Liver (tissue), 8 donors: ENCODE measurements at regions not wholly inside any gene's neighbourhood (a gene's known extent, or its start where the extent isn't known, plus 50 kb on each side); places are given as distances from the start of the nearest gene placed in this dataset.

ENCODE experiments used
- DNase-seq: peaks from one replicate; pipeline ENCODE4 v3.0.0-alpha.2; 2017; ENCODE audit warnings: low spot score
- H3K27ac ChIP-seq, 2 donors: one replicate each; pipeline ENCODE4 v1.7.0; 2013; ENCODE audit warnings: inconsistent platforms in 2 of 2, low read length in 2 of 2, control low read depth in 1 of 2, low read depth in 1 of 2, mild to moderate bottlenecking in 1 of 2
- H3K27me3 ChIP-seq, 4 donors: one replicate each; pipeline versions ENCODE4 v1.6.1 to v1.7.0; 2013; ENCODE audit warnings: low read length in 3 of 4, inconsistent platforms in 1 of 4, mild to moderate bottlenecking in 1 of 4, moderate library complexity in 1 of 4; ENCODE audit not compliant: control insufficient read depth in 4 of 4, insufficient read depth in 4 of 4
- H3K36me3 ChIP-seq, 4 donors: one replicate each; pipeline versions ENCODE4 v1.6.1 to v1.7.0; 2013; ENCODE audit warnings: low read length in 3 of 4, mild to moderate bottlenecking in 3 of 4, low read depth in 1 of 4, moderate library complexity in 1 of 4; ENCODE audit not compliant: control insufficient read depth in 4 of 4, insufficient read depth in 3 of 4
- H3K4me1 ChIP-seq, 4 donors: one replicate each; pipeline versions ENCODE4 v1.6.1 to v1.7.0; 2013; ENCODE audit warnings: low read length in 3 of 4, mild to moderate bottlenecking in 3 of 4, moderate library complexity in 1 of 4; ENCODE audit not compliant: control insufficient read depth in 4 of 4, insufficient read depth in 4 of 4
- H3K4me3 ChIP-seq, 3 donors: one replicate each; pipeline versions ENCODE4 v1.6.1 to v1.7.0; 2013; ENCODE audit warnings: low read length in 3 of 3, control low read depth in 1 of 3, low read depth in 1 of 3, mild to moderate bottlenecking in 1 of 3
- H3K9ac ChIP-seq, 2 donors: one replicate each; pipeline ENCODE4 v1.7.0; 2013; ENCODE audit warnings: low read length in 2 of 2, mild to moderate bottlenecking in 2 of 2, moderate library complexity in 2 of 2, control low read depth in 1 of 2, low read depth in 1 of 2
- H3K9me3 ChIP-seq, 4 donors: one replicate each; pipeline versions ENCODE4 v1.6.1 to v1.7.0; 2013; ENCODE audit warnings: low read length in 3 of 4; ENCODE audit not compliant: control insufficient read depth in 4 of 4
- ATF3 ChIP-seq: IDR thresholded peaks from 2 replicates; pipeline ENCODE4 v1.6.1; 2016; ENCODE audit warnings: antibody characterized with exemption
- CTCF ChIP-seq: fragments of 150-350 bp; IDR thresholded peaks from 2 replicates; pipeline ENCODE4 v1.5.1; 2017; ENCODE audit warnings: improper control_type of control experiment, low read depth, low read length; ENCODE audit not compliant: missing input control
- EGR1 ChIP-seq, 2 donors: IDR thresholded peaks; 2 replicates each; pipeline ENCODE4 v1.6.1; 2016 to 2018; ENCODE audit warnings: antibody characterized with exemption in 2 of 2, low read depth in 2 of 2
- FOXA1 ChIP-seq: IDR thresholded peaks from 2 replicates; pipeline ENCODE4 v1.6.1; 2016; ENCODE audit warnings: antibody characterized with exemption
- FOXA2 ChIP-seq: IDR thresholded peaks from 2 replicates; pipeline ENCODE4 v1.6.1; 2016; ENCODE audit warnings: antibody characterized with exemption
- GABPA ChIP-seq, 2 donors: IDR thresholded peaks in 1 of 2; conservative IDR thresholded peaks in 1 of 2; 2 replicates each; pipeline ENCODE4 v1.6.1; 2016; ENCODE audit warnings: antibody characterized with exemption in 2 of 2, mild to moderate bottlenecking in 1 of 2, moderate library complexity in 1 of 2
- HNF4A ChIP-seq, 2 donors: conservative IDR thresholded peaks; 2 replicates each; pipeline ENCODE4 v1.6.1; 2016; ENCODE audit warnings: antibody characterized with exemption in 2 of 2, mild to moderate bottlenecking in 2 of 2
- HNF4G ChIP-seq: IDR thresholded peaks from 2 replicates; pipeline ENCODE4 v1.6.1; 2016; ENCODE audit warnings: antibody characterized with exemption
- JUND ChIP-seq, 2 donors: IDR thresholded peaks; 2 replicates each; pipeline ENCODE4 v1.6.1; 2016; ENCODE audit warnings: antibody characterized with exemption in 2 of 2
- MAX ChIP-seq: IDR thresholded peaks from 2 replicates; pipeline ENCODE4 v1.6.1; 2016; ENCODE audit warnings: antibody characterized with exemption
- NR2F2 ChIP-seq: IDR thresholded peaks from 2 replicates; pipeline ENCODE4 v1.6.1; 2016; ENCODE audit warnings: antibody characterized with exemption
- RAD21 ChIP-seq, 2 donors: IDR thresholded peaks; 2 replicates each; pipeline ENCODE4 v1.6.1; 2016; ENCODE audit warnings: antibody characterized with exemption in 2 of 2, mild to moderate bottlenecking in 2 of 2
- RXRA ChIP-seq, 2 donors: IDR thresholded peaks; 2 replicates each; pipeline ENCODE4 v1.6.1; 2017 to 2018; ENCODE audit warnings: antibody characterized with exemption in 2 of 2, mild to moderate bottlenecking in 1 of 2
- SP1 ChIP-seq: IDR thresholded peaks from 2 replicates; pipeline ENCODE4 v1.6.1; 2018; ENCODE audit warnings: antibody characterized with exemption, mild to moderate bottlenecking
- TAF1 ChIP-seq: conservative IDR thresholded peaks from 2 replicates; pipeline ENCODE4 v1.6.1; 2016; ENCODE audit warnings: antibody characterized with exemption, mild to moderate bottlenecking
- YY1 ChIP-seq: IDR thresholded peaks from 2 replicates; pipeline ENCODE4 v1.6.1; 2016; ENCODE audit warnings: antibody characterized with exemption, mild to moderate bottlenecking
- WGBS: extraction: QIAGEN DNeasy Blood & Tissue Kit; methylation state at CpG from one replicate; pipeline ENCODE4 v1.1.7; 2013; 5-methylcytosine and 5-hydroxymethylcytosine counted together
- TF ChIP-seq, protein P1 (sequence below): IDR thresholded peaks from 2 replicates; pipeline ENCODE4 v1.6.1; 2016; ENCODE audit warnings: antibody characterized with exemption
- TF ChIP-seq, protein P2 (sequence below): IDR thresholded peaks from 2 replicates; pipeline ENCODE4 v1.6.1; 2016; ENCODE audit warnings: antibody characterized with exemption, mild to moderate bottlenecking
- donor health status: healthy.
- donor health status: healthy.
- donor health status: healthy.
- donor health status: healthy.
- donor health status: healthy.

- Histone ChIP-seq H3K27ac (no peak overlapping the region), H3K9ac (no peak overlapping the region), H3K9me3 (peaks cover 0 to 2% (median 0%) of the 10 kb centered on the region in 4 donors), H3K36me3 (no peaks in the 10 kb centered on the region), H3K27me3 (no peaks in the 10 kb centered on the region), H3K4me3 (no peak overlapping the region), H3K4me1 (no peaks in the 10 kb centered on the region)
- no peak for DNase-seq
- TF ChIP-seq RXRA (IDR thresholded peaks at IDR 0.05): no peak
- no peak for TF ChIP-seq TAF1
- no peak for TF ChIP-seq YY1
- no peak for TF ChIP-seq RAD21 (IDR thresholded peaks at IDR 0.05)
- no peak for TF ChIP-seq GABPA (IDR thresholded peaks at IDR 0.05 in 1 of 2, conservative IDR thresholded peaks at IDR 0.05 in 1 of 2)
- no peak for TF ChIP-seq HNF4A (conservative IDR thresholded peaks at IDR 0.05)
- no peak for TF ChIP-seq FOXA1
- no peak for TF ChIP-seq HNF4G
- TF ChIP-seq SP1: no peak
- TF ChIP-seq JUND (IDR thresholded peaks at IDR 0.05): no peak
- TF ChIP-seq, protein P1, sequence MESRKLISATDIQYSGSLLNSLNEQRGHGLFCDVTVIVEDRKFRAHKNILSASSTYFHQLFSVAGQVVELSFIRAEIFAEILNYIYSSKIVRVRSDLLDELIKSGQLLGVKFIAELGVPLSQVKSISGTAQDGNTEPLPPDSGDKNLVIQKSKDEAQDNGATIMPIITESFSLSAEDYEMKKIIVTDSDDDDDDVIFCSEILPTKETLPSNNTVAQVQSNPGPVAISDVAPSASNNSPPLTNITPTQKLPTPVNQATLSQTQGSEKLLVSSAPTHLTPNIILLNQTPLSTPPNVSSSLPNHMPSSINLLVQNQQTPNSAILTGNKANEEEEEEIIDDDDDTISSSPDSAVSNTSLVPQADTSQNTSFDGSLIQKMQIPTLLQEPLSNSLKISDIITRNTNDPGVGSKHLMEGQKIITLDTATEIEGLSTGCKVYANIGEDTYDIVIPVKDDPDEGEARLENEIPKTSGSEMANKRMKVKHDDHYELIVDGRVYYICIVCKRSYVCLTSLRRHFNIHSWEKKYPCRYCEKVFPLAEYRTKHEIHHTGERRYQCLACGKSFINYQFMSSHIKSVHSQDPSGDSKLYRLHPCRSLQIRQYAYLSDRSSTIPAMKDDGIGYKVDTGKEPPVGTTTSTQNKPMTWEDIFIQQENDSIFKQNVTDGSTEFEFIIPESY: no peak
- TF ChIP-seq FOXA2: no peak
- TF ChIP-seq, protein P2, sequence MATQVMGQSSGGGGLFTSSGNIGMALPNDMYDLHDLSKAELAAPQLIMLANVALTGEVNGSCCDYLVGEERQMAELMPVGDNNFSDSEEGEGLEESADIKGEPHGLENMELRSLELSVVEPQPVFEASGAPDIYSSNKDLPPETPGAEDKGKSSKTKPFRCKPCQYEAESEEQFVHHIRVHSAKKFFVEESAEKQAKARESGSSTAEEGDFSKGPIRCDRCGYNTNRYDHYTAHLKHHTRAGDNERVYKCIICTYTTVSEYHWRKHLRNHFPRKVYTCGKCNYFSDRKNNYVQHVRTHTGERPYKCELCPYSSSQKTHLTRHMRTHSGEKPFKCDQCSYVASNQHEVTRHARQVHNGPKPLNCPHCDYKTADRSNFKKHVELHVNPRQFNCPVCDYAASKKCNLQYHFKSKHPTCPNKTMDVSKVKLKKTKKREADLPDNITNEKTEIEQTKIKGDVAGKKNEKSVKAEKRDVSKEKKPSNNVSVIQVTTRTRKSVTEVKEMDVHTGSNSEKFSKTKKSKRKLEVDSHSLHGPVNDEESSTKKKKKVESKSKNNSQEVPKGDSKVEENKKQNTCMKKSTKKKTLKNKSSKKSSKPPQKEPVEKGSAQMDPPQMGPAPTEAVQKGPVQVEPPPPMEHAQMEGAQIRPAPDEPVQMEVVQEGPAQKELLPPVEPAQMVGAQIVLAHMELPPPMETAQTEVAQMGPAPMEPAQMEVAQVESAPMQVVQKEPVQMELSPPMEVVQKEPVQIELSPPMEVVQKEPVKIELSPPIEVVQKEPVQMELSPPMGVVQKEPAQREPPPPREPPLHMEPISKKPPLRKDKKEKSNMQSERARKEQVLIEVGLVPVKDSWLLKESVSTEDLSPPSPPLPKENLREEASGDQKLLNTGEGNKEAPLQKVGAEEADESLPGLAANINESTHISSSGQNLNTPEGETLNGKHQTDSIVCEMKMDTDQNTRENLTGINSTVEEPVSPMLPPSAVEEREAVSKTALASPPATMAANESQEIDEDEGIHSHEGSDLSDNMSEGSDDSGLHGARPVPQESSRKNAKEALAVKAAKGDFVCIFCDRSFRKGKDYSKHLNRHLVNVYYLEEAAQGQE: no peak
- TF ChIP-seq EGR1 (IDR thresholded peaks at IDR 0.05; ENCODE audit: low read depth in 2 of 2): no peak
- no peak for TF ChIP-seq MAX
- TF ChIP-seq CTCF: no peak
- no peak for TF ChIP-seq NR2F2
- TF ChIP-seq ATF3: no peak
- 88% methylated on average over 3 of the region's 3 CpGs for WGBS
Measured at GRCh38 chr18:75844146-75844545, 416.6 kb upstream of the SMIM21 start.

DNA sequence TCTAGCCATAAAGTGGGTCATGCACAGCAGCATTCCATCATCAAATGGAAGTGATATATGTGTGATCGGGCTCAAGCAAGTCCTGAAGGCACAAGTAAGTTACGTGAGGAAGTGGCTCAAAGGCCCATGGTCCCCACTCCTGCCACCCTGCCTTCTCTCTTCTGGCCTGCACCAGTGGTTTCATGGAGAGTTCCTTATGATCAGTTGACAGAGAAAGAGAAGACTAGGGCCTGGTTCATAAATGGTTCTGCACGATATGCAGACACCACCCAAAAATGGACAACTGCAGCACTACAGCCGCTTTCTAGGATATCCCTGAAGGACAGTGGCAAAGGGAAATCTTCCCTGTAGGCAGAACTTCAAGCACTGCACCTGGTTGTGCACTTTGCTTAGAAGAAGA lies 412.6 kb upstream of the SMIM21 start:
- no peak for DNase-seq
- Histone ChIP-seq H3K4me3 (no peak overlapping the region), H3K4me1 (no peaks in the 10 kb centered on the region), H3K27ac (no peak overlapping the region), H3K9ac (no peak overlapping the region), H3K36me3 (no peaks in the 10 kb centered on the region), H3K27me3 (peaks cover 0 to 4% (median 0%) of the 10 kb centered on the region in 4 donors), H3K9me3 (no peaks in the 10 kb centered on the region)
- WGBS: 87% methylated on average over 4 of the region's 4 CpGs
- TF ChIP-seq FOXA2 (no peak), GABPA (IDR thresholded peaks at IDR 0.05 in 1 of 2, conservative IDR thresholded peaks at IDR 0.05 in 1 of 2) (no peak), SP1 (no peak), TAF1 (no peak), YY1 (no peak), FOXA1 (no peak), JUND (IDR thresholded peaks at IDR 0.05) (no peak), ATF3 (no peak), CTCF (no peak)
- TF ChIP-seq, protein P2: no peak
